AG04449 (cell line): ENCODE measurements at regions not wholly inside any gene's neighbourhood (a gene's known extent, or its start where the extent isn't known, plus 50 kb on each side); places are given as distances from the start of the nearest gene placed in this dataset.

Experiments used
- CTCF ChIA-PET: fragments of 350-600 bp; formaldehyde crosslinking; extraction: SDS; loops from one replicate; lab custom pipeline; 2021; ENCODE audit warnings: antibody characterized with exemption; lab: Yijun Ruan, JAX
- POLR2A ChIA-PET: fragments of 400-600, 350-600 bp; formaldehyde crosslinking; extraction: SDS; loops from one replicate; lab custom pipeline; 2020; ENCODE audit warnings: antibody characterized with exemption, inconsistent platforms; lab: Yijun Ruan, JAX
- DNase-seq: peaks from one replicate; pipeline ENCODE4 v3.0.0-alpha.2; 2010; ENCODE audit warnings: low read depth, low spot score
- H3K4me3 ChIP-seq: 2 replicates; pipeline ENCODE4 v1.5.1; 2011; ENCODE audit warnings: low read depth, mild to moderate bottlenecking, control low read depth, low read length
- CTCF ChIP-seq: IDR thresholded peaks from one replicate; pipeline ENCODE4 v1.5.1; 2011; ENCODE audit warnings: mild to moderate bottlenecking, moderate library complexity, low read length, control low read depth, inconsistent platforms; ENCODE audit not compliant: insufficient read depth; ENCODE audit errors: missing control alignments

- TF ChIP-seq CTCF, result no peak
Measured at GRCh38 chr22:48091060-48091650, 1328.7 kb downstream of the TBC1D22A start.

GRCh38 chr22:48090332-48090672 is 1327.9 kb downstream of the TBC1D22A start:
- TF ChIP-seq CTCF, result no peak
- ChIA-PET POLR2A (no interaction called here), CTCF (no interaction called here)
- no peak for DNase-seq
- H3K4me3 ChIP-seq, result no peak overlapping the region

More at GRCh38 chr22:48091060-48091650, 1328.7 kb downstream of the TBC1D22A start:
- ChIA-PET CTCF (no interaction called here), POLR2A (no interaction called here)
- H3K4me3 ChIP-seq, result no peak overlapping the region
- no peak for DNase-seq

- no peak for TF ChIP-seq CTCF
- POLR2A ChIA-PET, result no interaction called here
- CTCF ChIA-PET, result no interaction called here
- H3K4me3 ChIP-seq, result no peak overlapping the region
- DNase-seq, result no peak
Measured at GRCh38 chr22:48089601-48090331, 1327.3 kb downstream of the TBC1D22A start.

- no peak for TF ChIP-seq CTCF
- ChIA-PET CTCF (no interaction called here), POLR2A (no interaction called here)
- DNase-seq, result no peak
- H3K4me3 ChIP-seq, result no peak overlapping the region
Measured at GRCh38 chr22:48088926-48089536, 1326.6 kb downstream of the TBC1D22A start.

- CTCF ChIA-PET, result no interaction called here
- POLR2A ChIA-PET, result no interaction called here
- no peak overlapping the region for H3K4me3 ChIP-seq
Measured at GRCh38 chr22:48088251-48088650, 1325.8 kb downstream of the TBC1D22A start.

More at GRCh38 chr22:48088251-48088650, 1325.8 kb downstream of the TBC1D22A start:
- no peak for TF ChIP-seq CTCF
- no peak for DNase-seq
